HG03457 (cell line): ENCODE measurements at regions not wholly inside any gene's neighbourhood (a gene's known extent, or its start where the extent isn't known, plus 50 kb on each side); places are given as distances from the start of the nearest gene placed in this dataset.

Experiments used
- ATAC-seq: cut with Tn5 transposase; IDR thresholded peaks from one replicate; pipeline ENCODE4 v1.9.1; 2021; ENCODE audit warnings: moderate number of reproducible peaks; ENCODE audit not compliant: unreplicated experiment

DNA sequence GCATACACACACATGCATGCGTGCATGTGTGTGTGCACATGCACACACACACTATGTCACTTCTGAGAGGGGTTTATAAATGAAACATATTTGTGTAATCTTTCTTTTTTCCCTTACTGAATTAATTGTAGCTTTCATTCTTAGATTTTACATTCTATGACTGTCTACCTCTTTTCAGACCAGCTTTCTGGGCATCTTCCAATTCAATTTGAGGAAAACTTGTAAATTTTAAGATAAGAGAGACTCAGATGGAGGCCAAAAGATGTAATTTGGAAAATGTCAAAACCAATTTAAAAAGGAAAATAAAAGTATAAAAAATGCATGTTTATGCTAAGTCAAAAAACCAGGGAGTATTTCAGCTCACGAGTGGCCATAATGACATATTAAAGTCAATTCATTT lies 594.5 kb downstream of the OLFM4 start:
- ATAC-seq, result no peak

GRCh38 chr13:53631511-53631910 lies 602.9 kb downstream of the OLFM4 start:
- ATAC-seq, result no peak

GRCh38 chr13:53638040-53638439 lies 609.4 kb downstream of the OLFM4 start:
- ATAC-seq, result no peak

- ATAC-seq, result no peak
Measured at GRCh38 chr13:53642306-53642705, 613.7 kb downstream of the OLFM4 start.

GRCh38 chr13:53648673-53649072 lies 620.1 kb downstream of the OLFM4 start:
- no peak for ATAC-seq

GRCh38 chr13:53672005-53672404 lies 643.4 kb downstream of the OLFM4 start:
- no peak for ATAC-seq

GRCh38 chr13:53683146-53683545 lies 654.5 kb downstream of the OLFM4 start:
- no peak for ATAC-seq

- ATAC-seq, result no peak
Measured at GRCh38 chr13:53683608-53684007, 655.0 kb downstream of the OLFM4 start.

GRCh38 chr13:53691417-53691816 lies 662.8 kb downstream of the OLFM4 start:
- no peak for ATAC-seq

GRCh38 chr13:53694814-53695532 lies 666.4 kb downstream of the OLFM4 start:
- ATAC-seq, result no peak

DNA sequence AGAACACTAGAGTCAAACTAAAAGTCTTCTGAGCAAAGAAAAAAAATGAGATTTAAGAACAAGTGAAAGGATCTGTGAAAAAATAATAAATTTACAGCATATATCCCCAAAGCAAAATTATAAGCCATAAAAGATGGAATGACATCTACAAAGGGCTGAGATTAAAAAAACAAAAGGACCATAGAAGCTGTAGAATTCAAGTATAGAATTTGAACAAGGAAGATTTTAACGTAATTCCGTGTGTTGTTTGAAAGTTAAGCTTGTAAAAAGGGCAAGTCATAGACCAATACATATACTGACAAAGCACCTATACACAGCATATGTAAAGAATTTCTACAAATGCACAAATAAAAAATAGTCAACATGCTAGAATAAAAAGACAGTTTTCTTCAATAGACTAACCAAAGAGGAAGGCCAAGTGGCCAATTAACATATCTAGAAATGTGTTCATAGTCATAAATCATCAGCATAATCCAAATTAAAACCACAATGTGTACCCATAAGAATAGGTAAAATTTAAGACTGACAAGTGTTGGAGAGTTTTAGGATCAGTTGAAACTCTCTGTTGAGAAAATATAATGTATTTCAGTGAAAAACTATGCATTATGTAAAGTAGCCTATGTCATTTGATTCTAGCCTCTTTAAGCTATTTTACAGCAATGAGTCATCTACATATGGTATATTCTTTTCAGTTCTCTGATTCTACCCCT lies 674.9 kb downstream of the OLFM4 start:
- no peak for ATAC-seq

- no peak for ATAC-seq
Measured at GRCh38 chr13:53719281-53719680, 690.7 kb downstream of the OLFM4 start.

DNA sequence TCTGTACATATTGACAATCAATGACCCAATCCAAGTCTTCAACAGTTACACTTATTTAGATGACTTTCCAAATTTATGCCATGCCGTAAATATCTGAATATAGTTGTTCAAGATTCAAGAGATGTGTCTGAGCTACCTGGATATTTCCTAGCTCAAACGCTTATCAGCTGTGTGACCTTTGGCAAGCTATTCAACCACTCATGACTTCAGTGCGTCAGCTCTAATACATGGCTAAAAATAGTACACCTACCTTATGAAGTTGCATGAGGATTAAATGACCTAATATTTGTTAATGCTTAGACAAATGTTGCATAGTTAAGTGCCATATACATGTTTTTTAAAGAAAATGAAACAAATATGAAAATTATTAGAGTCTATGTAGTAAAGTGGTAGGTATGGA lies 704.1 kb downstream of the OLFM4 start:
- no peak for ATAC-seq

GRCh38 chr13:53743906-53744305 lies 715.3 kb downstream of the OLFM4 start:
- ATAC-seq, result no peak

DNA sequence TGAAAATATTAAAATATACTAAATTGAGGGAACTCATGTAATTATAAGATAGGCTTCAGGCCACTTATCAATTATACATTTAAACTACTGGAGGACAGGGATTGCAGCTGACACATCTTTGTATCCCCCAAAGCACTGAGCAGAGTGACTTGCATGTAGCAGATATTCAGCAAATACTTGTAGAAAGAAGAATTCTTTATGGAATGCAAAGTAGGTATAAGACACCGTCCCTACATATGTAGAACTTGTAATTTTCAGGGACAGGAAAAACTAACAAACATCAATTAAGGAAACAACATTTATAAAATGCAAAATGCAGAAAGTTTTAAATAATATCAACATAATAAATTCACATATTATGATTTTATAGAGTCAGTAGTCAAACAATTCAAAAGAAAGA lies 719.2 kb downstream of the OLFM4 start:
- no peak for ATAC-seq

DNA sequence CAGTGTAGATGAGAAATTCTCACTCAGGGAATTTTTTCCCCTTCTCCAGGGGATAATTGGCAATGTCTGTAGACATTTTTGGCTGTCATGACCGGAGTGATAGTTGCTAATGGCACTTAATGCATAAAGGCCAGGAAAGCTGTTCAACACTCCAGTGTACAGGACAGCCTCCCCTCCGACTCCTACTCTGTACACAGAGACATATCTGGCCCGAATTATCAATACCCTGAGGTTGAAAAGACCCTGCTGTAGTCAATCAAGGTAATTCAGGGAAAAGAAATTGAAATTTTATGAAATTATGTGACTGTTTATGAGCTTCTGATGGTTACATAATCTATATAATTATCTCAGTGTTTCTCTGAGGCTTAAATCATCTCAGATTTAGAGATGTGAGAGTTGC lies 720.7 kb downstream of the OLFM4 start:
- no peak for ATAC-seq

DNA sequence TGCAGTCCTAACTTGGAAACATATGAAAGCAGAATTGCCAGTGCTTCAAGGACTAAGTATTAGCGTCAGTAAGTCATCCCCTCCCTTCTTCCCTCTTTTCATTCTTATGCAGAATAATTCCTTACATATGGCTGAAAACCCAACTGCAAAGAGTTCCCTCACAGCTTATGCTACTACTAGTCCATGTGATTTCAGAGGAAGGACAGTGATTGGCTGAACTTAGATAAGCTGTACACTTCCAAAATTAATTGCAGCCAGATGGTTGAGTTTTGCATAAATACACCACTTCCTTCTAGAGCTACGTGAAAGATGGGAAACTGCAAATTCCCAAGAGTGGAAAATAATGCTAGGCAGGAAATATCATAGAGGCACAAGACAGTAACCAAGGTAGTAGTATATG lies 730.4 kb downstream of the OLFM4 start:
- ATAC-seq, result no peak

DNA sequence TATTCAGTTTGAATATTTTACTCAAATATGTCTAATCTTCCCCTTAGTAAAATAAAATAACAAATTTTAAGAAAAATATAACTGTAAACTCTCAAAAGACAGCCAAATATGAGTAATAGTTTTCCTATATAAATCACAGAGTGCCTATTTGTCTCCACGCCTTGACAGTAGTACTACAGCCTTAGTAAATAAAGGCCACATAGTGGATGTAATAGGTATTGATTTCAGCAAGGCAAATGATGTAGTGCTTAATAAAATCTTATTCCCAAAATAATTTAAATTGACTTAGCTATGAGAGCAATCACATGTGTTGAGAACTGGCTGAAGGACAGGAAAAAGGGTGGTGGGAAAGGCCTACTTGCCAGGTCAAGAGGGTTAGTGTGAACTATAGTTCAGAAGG lies 747.2 kb downstream of the OLFM4 start:
- ATAC-seq, result no peak

- ATAC-seq, result no peak
Measured at GRCh38 chr13:53778937-53779336, 750.3 kb downstream of the OLFM4 start.

GRCh38 chr13:53781941-53782340 lies 753.3 kb downstream of the OLFM4 start:
- ATAC-seq, result no peak

DNA sequence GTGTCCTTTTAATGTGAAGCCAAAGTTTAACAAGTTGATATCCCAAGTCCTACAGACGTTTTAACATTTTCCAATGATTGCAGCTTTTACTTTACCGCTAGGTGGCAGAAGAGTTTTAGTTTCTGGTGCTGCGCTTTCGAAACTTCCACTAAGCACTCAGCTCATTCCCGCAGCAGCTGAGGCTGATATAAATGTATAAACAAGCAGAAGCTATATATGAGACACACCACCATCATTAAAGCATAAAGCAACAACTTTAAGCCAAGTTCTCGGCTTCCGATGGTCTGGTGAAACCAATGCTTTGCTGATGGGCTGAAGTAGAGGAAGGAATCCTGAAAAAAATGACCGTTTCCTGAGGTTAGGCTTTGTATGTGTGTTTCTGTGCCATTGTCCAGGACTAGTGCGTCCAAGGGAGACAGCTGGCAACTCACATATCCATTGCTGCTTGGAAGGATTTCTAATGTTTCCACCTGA lies 753.9 kb downstream of the OLFM4 start:
- no peak for ATAC-seq

- ATAC-seq, result no peak
Measured at GRCh38 chr13:53783471-53783870, 754.9 kb downstream of the OLFM4 start.

- no peak for ATAC-seq
Measured at GRCh38 chr13:53788286-53788685, 759.7 kb downstream of the OLFM4 start.
